H9 (cell line): ENCODE measurements at regions not wholly inside any gene's neighbourhood (a gene's known extent, or its start where the extent isn't known, plus 50 kb on each side); places are given as distances from the start of the nearest gene placed in this dataset.

Source experiments
- DNase-seq: peaks from one replicate; pipeline ENCODE4 v3.0.0-alpha.2; 2017
- H2AFZ ChIP-seq: one replicate; pipeline ENCODE4 v1.6.1; 2013; ENCODE audit warnings: mild to moderate bottlenecking, low read length, control low read depth, moderate library complexity
- H2AK5ac ChIP-seq: 2 replicates; pipeline ENCODE4 v1.6.1; 2013; ENCODE audit warnings: low read length, control low read depth, mixed read lengths; ENCODE audit not compliant: insufficient read length
- H2BK120ac ChIP-seq: one replicate; pipeline ENCODE4 v1.6.1; 2013; ENCODE audit warnings: low read depth, mild to moderate bottlenecking, low read length, control low read depth, inconsistent platforms; ENCODE audit not compliant: poor library complexity, severe bottlenecking
- H2BK12ac ChIP-seq: 2 replicates; pipeline ENCODE4 v1.6.1; 2013; ENCODE audit warnings: low read length, control low read depth, mixed read lengths, low read depth; ENCODE audit not compliant: insufficient read length
- H2BK15ac ChIP-seq: 2 replicates; pipeline ENCODE4 v1.6.1; 2013; ENCODE audit warnings: low read depth, low read length, control low read depth
- H2BK20ac ChIP-seq: one replicate; pipeline ENCODE4 v1.6.1; 2013; ENCODE audit warnings: low read depth, mild to moderate bottlenecking, low read length, control low read depth, inconsistent platforms; ENCODE audit not compliant: poor library complexity, severe bottlenecking
- H2BK5ac ChIP-seq: 2 replicates; pipeline ENCODE4 v1.6.1; 2013; ENCODE audit warnings: low read length, control low read depth, mixed read lengths; ENCODE audit not compliant: insufficient read length
- H3K14ac ChIP-seq: 2 replicates; pipeline ENCODE4 v1.6.1; 2013; ENCODE audit warnings: low read length, control low read depth; ENCODE audit not compliant: insufficient read depth
- H3K18ac ChIP-seq: 2 replicates; pipeline ENCODE4 v1.6.1; 2013; ENCODE audit warnings: low read depth, mild to moderate bottlenecking, mixed read lengths, low read length, control low read depth; ENCODE audit not compliant: insufficient read length
- H3K23ac ChIP-seq: 2 replicates; pipeline ENCODE4 v1.6.1; 2013; ENCODE audit warnings: low read length, control low read depth, mixed read lengths, low read depth; ENCODE audit not compliant: insufficient read length
- H3K23me2 ChIP-seq: 2 replicates; pipeline ENCODE4 v1.6.1; 2013; ENCODE audit warnings: low read depth, mild to moderate bottlenecking, mixed read lengths, low read length, control low read depth; ENCODE audit not compliant: insufficient read length, poor library complexity, severe bottlenecking
- H3K27ac ChIP-seq: 2 replicates; pipeline ENCODE4 v1.5.1; 2013; ENCODE audit warnings: low read length, control low read depth, mixed read lengths, low read depth; ENCODE audit not compliant: insufficient read length
- H3K27me3 ChIP-seq: 2 replicates; pipeline ENCODE4 v1.6.1; 2013; ENCODE audit warnings: low read length, control low read depth, inconsistent platforms; ENCODE audit not compliant: insufficient read depth
- H3K4ac ChIP-seq: 2 replicates; pipeline ENCODE4 v1.6.1; 2013; ENCODE audit warnings: low read depth, mild to moderate bottlenecking, control low read depth, inconsistent platforms, low read length, moderate library complexity
- H3K4me1 ChIP-seq: 2 replicates; pipeline ENCODE4 v1.6.1; 2013; ENCODE audit warnings: low read length, control low read depth, inconsistent platforms; ENCODE audit not compliant: insufficient read depth
- H3K4me2 ChIP-seq: 2 replicates; pipeline ENCODE4 v1.6.1; 2013; ENCODE audit warnings: low read length, control low read depth, mixed read lengths; ENCODE audit not compliant: insufficient read length, insufficient read depth
- H3K56ac ChIP-seq: 2 replicates; pipeline ENCODE4 v1.6.1; 2013; ENCODE audit warnings: low read depth, mild to moderate bottlenecking, mixed read lengths, low read length, control low read depth; ENCODE audit not compliant: insufficient read length
- H3K79me1 ChIP-seq: 2 replicates; pipeline ENCODE4 v1.6.1; 2013; ENCODE audit warnings: low read depth, mild to moderate bottlenecking, moderate library complexity, low read length, control low read depth, inconsistent platforms; ENCODE audit not compliant: insufficient read depth, poor library complexity, severe bottlenecking
- H3K79me2 ChIP-seq: 2 replicates; pipeline ENCODE4 v1.6.1; 2013; ENCODE audit warnings: low read length, control low read depth, inconsistent platforms; ENCODE audit not compliant: insufficient read depth
- H3K9ac ChIP-seq: 2 replicates; pipeline ENCODE4 v1.6.1; 2013; ENCODE audit warnings: low read length, control low read depth, mixed read lengths; ENCODE audit not compliant: insufficient read length; ENCODE audit errors: extremely low read depth
- H3K9me3 ChIP-seq: one replicate; pipeline ENCODE4 v1.6.1; 2013; ENCODE audit warnings: low read depth, low read length, inconsistent platforms; ENCODE audit not compliant: control insufficient read depth
- H3T11ph ChIP-seq: one replicate; pipeline ENCODE4 v1.6.1; 2013; ENCODE audit warnings: mild to moderate bottlenecking, low read length, control low read depth, inconsistent platforms
- H4K20me1 ChIP-seq: one replicate; pipeline ENCODE4 v1.6.1; 2013; ENCODE audit not compliant: control insufficient read depth, insufficient read length, insufficient read depth
- H4K5ac ChIP-seq: 2 replicates; pipeline ENCODE4 v1.6.1; 2013; ENCODE audit warnings: low read depth, mild to moderate bottlenecking, mixed read lengths, low read length, control low read depth; ENCODE audit not compliant: insufficient read length
- H4K8ac ChIP-seq: replicated peaks from 2 replicates; pipeline ENCODE4 v1.6.1; 2013; ENCODE audit warnings: low read length, control low read depth, mixed read lengths, low read depth; ENCODE audit not compliant: insufficient read length
- H4K91ac ChIP-seq: 2 replicates; pipeline ENCODE4 v1.6.1; 2013; ENCODE audit warnings: low read depth, mild to moderate bottlenecking, moderate library complexity, mixed read lengths, low read length, control low read depth; ENCODE audit not compliant: insufficient read length
- H3K27ac Mint-ChIP-seq, 3 experiments: 2 replicates in 2 of 3; 3 replicates in 1 of 3; pipeline ENCODE4 v1.8.0; 2020 to 2021; ENCODE audit warnings: mixed read lengths in 3 of 3, mild to moderate bottlenecking in 1 of 3, moderate library complexity in 1 of 3
- H3K27me3 Mint-ChIP-seq: 2 replicates; pipeline ENCODE4 v1.8.0; 2021; ENCODE audit warnings: low read depth, mild to moderate bottlenecking, moderate library complexity, mixed read lengths
- H3K36me3 Mint-ChIP-seq, 3 experiments: 2 replicates in 2 of 3; 3 replicates in 1 of 3; pipeline ENCODE4 v1.8.0; 2020 to 2021; ENCODE audit warnings: low read depth in 3 of 3, mixed read lengths in 3 of 3; ENCODE audit not compliant: insufficient read depth in 1 of 3
- H3K4me1 Mint-ChIP-seq, 2 experiments: 2 replicates each; pipeline ENCODE4 v1.8.0; 2020; ENCODE audit warnings: mixed read lengths in 2 of 2
- H3K4me3 Mint-ChIP-seq, 2 experiments: 2 replicates in 1 of 2; 3 replicates in 1 of 2; pipeline ENCODE4 v1.8.0; 2020 to 2021; ENCODE audit warnings: mild to moderate bottlenecking in 2 of 2, mixed read lengths in 2 of 2, moderate library complexity in 1 of 2
- H3K9me3 Mint-ChIP-seq, 2 experiments: 2 replicates in 1 of 2; 3 replicates in 1 of 2; pipeline ENCODE4 v1.8.0; 2020; ENCODE audit warnings: mild to moderate bottlenecking in 2 of 2, mixed read lengths in 2 of 2, moderate library complexity in 1 of 2
- CTCF ChIP-seq: fragments of 200-600 bp; sonication (generic); conservative IDR thresholded peaks from 3 replicates; pipeline ENCODE4 v1.8.0; 2021; ENCODE audit warnings: antibody characterized with exemption, mild to moderate bottlenecking
- WGBS: extraction: QIAGEN DNeasy Blood & Tissue Kit; methylation state at CpG from one replicate; pipeline ENCODE4 v1.1.7; 2013; ENCODE audit warnings: missing lambda C conversion rate, low lambda C conversion rate, mixed read lengths; ENCODE audit not compliant: insufficient read length; ENCODE audit errors: extremely low coverage; 5-methylcytosine and 5-hydroxymethylcytosine counted together

- H3K4me3 Mint-ChIP-seq = no peak overlapping the region
- no peak overlapping the region for H2BK20ac ChIP-seq
- no peak overlapping the region for H2AK5ac ChIP-seq
- TF ChIP-seq CTCF = no peak
- no peak overlapping the region for H3K56ac ChIP-seq
- H3K27me3 Mint-ChIP-seq = no peaks in the 10 kb centered on the region
- no peak overlapping the region for H4K8ac ChIP-seq
- no peak overlapping the region for H4K91ac ChIP-seq
- no peak overlapping the region for H3K27ac ChIP-seq
- H2AFZ ChIP-seq = no peak overlapping the region
- H3K4ac ChIP-seq = no peak overlapping the region
- H3K14ac ChIP-seq = no peak overlapping the region
- no peaks in the 10 kb centered on the region for H3K23me2 ChIP-seq
- H2BK120ac ChIP-seq = no peak overlapping the region
- WGBS = no CpG with 5 or more reads among the region's 3 CpGs
- no peak overlapping the region for H3K9ac ChIP-seq
- no peaks in the 10 kb centered on the region for H3K4me1 ChIP-seq
- no peak overlapping the region for H4K5ac ChIP-seq
- no peaks in the 10 kb centered on the region; a peak in 1 of 4 replicates for H3K4me1 Mint-ChIP-seq
- no peak overlapping the region for H3K4me2 ChIP-seq
- H3K36me3 Mint-ChIP-seq = peaks cover 0 to 5% (median 0%) of the 10 kb centered on the region in 3 experiments; a peak in 3 of 7 replicates
- no peak overlapping the region for H2BK15ac ChIP-seq
- H2BK5ac ChIP-seq = no peak overlapping the region
- H2BK12ac ChIP-seq = no peak overlapping the region
- H3K79me2 ChIP-seq = no peaks in the 10 kb centered on the region
- H3T11ph ChIP-seq = no peak overlapping the region
- no peak overlapping the region for H3K18ac ChIP-seq
- no peaks in the 10 kb centered on the region for H3K27me3 ChIP-seq
- no peak overlapping the region for H3K23ac ChIP-seq
- H3K9me3 Mint-ChIP-seq = peaks cover 4 to 8% of the 10 kb centered on the region in 2 experiments; a peak in 4 of 5 replicates
- DNase-seq = no peak
- no peaks in the 10 kb centered on the region for H4K20me1 ChIP-seq
- H3K9me3 ChIP-seq = no peaks in the 10 kb centered on the region
- no peaks in the 10 kb centered on the region for H3K79me1 ChIP-seq
- H3K27ac Mint-ChIP-seq = no peak overlapping the region
These were observed 316.4 kb downstream of the PTEN start for GRCh38 chr10:88179831-88180230.
